B cell (primary cell): ENCODE measurements at regions not wholly inside any gene's neighbourhood (a gene's known extent, or its start where the extent isn't known, plus 50 kb on each side); places are given as distances from the start of the nearest gene placed in this dataset.
"Not testable (repeated sequence)": the region's sequence is repeated elsewhere in the genome, so short reads cannot be mapped to it uniquely, and the experiment has no call there.

Experiments
- ATAC-seq: fragments of 200-7000 bp; cut with Tn5 transposase; one replicate; pipeline ENCODE4 v1.10.0; 2021; ENCODE audit warnings: low read depth, mild to moderate bottlenecking, moderate number of reproducible peaks, moderate library complexity
- CTCF ChIA-PET: fragments of 350-600 bp; sonication (Branson Sonifier 250); formaldehyde crosslinking; loops from one replicate; lab custom pipeline; 2021; ENCODE audit warnings: antibody characterized with exemption, inconsistent platforms; lab: Charles Lee
- POLR2A ChIA-PET: fragments of 350-600 bp; sonication (Branson Sonifier 250); formaldehyde crosslinking; loops from one replicate; lab custom pipeline; 2021; ENCODE audit warnings: antibody characterized with exemption; lab: Charles Lee
- DNase-seq: peaks from one replicate; pipeline ENCODE4 v3.0.0; 2013
- H2AFZ ChIP-seq: 2 replicates; pipeline ENCODE4 v1.6.1; 2012; ENCODE audit warnings: mild to moderate bottlenecking, low read depth, low read length; ENCODE audit not compliant: insufficient read depth, poor library complexity, severe bottlenecking
- H3K27ac ChIP-seq, 2 donors: 1 replicate in 1 of 2; 2 replicates in 1 of 2; pipeline ENCODE4 v1.5.1; 2012 to 2013; ENCODE audit warnings: low read length in 2 of 2, mild to moderate bottlenecking in 2 of 2, moderate library complexity in 1 of 2
- H3K27me3 ChIP-seq, 4 experiments: fragments of 200-600 bp in 1 of 4; sonication (generic) in 1 of 4; replicated peaks in 1 of 4; 1 replicate in 2 of 4; 2 replicates in 2 of 4; pipeline versions ENCODE4 v1.6.1 to v1.7.0; 2013 to 2016; ENCODE audit warnings: low read length in 3 of 4, mild to moderate bottlenecking in 2 of 4, mixed read lengths in 1 of 4, moderate library complexity in 1 of 4; ENCODE audit not compliant: insufficient read depth in 4 of 4, control insufficient read depth in 3 of 4; ENCODE audit errors: control extremely low read depth in 1 of 4
- H3K36me3 ChIP-seq, 2 experiments: replicated peaks in 1 of 2; 1 replicate in 1 of 2; 2 replicates in 1 of 2; pipeline versions ENCODE4 v1.6.1 to v1.7.1; 2013; ENCODE audit warnings: low read length in 1 of 2; ENCODE audit not compliant: insufficient read depth in 2 of 2, control insufficient read depth in 1 of 2; ENCODE audit errors: control extremely low read depth in 1 of 2, extremely low read depth in 1 of 2
- H3K4me1 ChIP-seq, 2 donors: fragments of 200-600 bp in 1 of 2; sonication (generic) in 1 of 2; 1 replicate in 1 of 2; 2 replicates in 1 of 2; pipeline versions ENCODE4 v1.5.1 to v1.6.1; 2013 to 2017; ENCODE audit warnings: low read length in 2 of 2; ENCODE audit not compliant: control insufficient read depth in 2 of 2, insufficient read depth in 2 of 2
- H3K4me2 ChIP-seq: replicated peaks from 2 replicates; pipeline ENCODE3; 2012; ENCODE audit warnings: mild to moderate bottlenecking, low read depth, low read length; ENCODE audit not compliant: poor library complexity, severe bottlenecking
- H3K4me3 ChIP-seq, 5 experiments: fragments of 200-600 bp in 1 of 5; sonication (generic) in 1 of 5; 1 replicate in 3 of 5; 2 replicates in 2 of 5; pipeline versions ENCODE4 v1.5.1 to v1.7.0; 2011 to 2016; ENCODE audit warnings: low read length in 4 of 5, mild to moderate bottlenecking in 4 of 5, low read depth in 2 of 5, control low read depth in 1 of 5, moderate library complexity in 1 of 5; ENCODE audit not compliant: insufficient read depth in 1 of 5; ENCODE audit errors: control extremely low read depth in 1 of 5, extremely low read depth in 1 of 5
- H3K79me2 ChIP-seq: fragments of 200-600 bp; sonication (generic); one replicate; pipeline ENCODE4 v1.6.0; 2016; ENCODE audit warnings: low read length; ENCODE audit not compliant: control insufficient read depth, insufficient read depth
- H3K9ac ChIP-seq: fragments of 200-600 bp; sonication (generic); 2 replicates; pipeline ENCODE4 v1.6.1; 2017; ENCODE audit warnings: mild to moderate bottlenecking, low read length, moderate library complexity
- H3K9me3 ChIP-seq, 3 donors: one replicate each; pipeline versions ENCODE4 v1.6.1 to v1.7.1; 2013; ENCODE audit warnings: low read length in 2 of 3; ENCODE audit not compliant: control insufficient read depth in 2 of 3, insufficient read depth in 1 of 3; ENCODE audit errors: control extremely low read depth in 1 of 3
- H4K20me1 ChIP-seq: 2 replicates; pipeline ENCODE4 v1.6.0; 2012; ENCODE audit warnings: mild to moderate bottlenecking, low read length; ENCODE audit not compliant: insufficient read depth, control insufficient read depth, poor library complexity, severe bottlenecking
- H3K27ac Mint-ChIP-seq: one replicate; pipeline ENCODE4 v1.8.0; 2021; ENCODE audit warnings: mixed read lengths
- H3K27me3 Mint-ChIP-seq: one replicate; pipeline ENCODE4 v1.8.0; 2021; ENCODE audit warnings: mixed read lengths
- H3K4me1 Mint-ChIP-seq: one replicate; pipeline ENCODE4 v1.8.0; 2021; ENCODE audit warnings: mixed read lengths
- H3K4me3 Mint-ChIP-seq: one replicate; pipeline ENCODE4 v1.8.0; 2021; ENCODE audit warnings: mixed read lengths
- H3K9me3 Mint-ChIP-seq: one replicate; pipeline ENCODE4 v1.8.0; 2022; ENCODE audit warnings: mixed read lengths; ENCODE audit not compliant: insufficient read depth
- CTCF ChIP-seq: fragments of 200-600 bp; IDR thresholded peaks from one replicate; pipeline ENCODE4 v1.8.0; 2022; ENCODE audit warnings: antibody characterized with exemption, mild to moderate bottlenecking
- EZH2 ChIP-seq: IDR thresholded peaks from 2 replicates; pipeline ENCODE4 v1.6.1; 2012; ENCODE audit warnings: borderline replicate concordance, low read depth, mild to moderate bottlenecking, moderate library complexity, low read length; ENCODE audit not compliant: insufficient read depth, poor library complexity, severe bottlenecking
- WGBS: methylation state at CpG from one replicate; pipeline ENCODE4 v1.1.5; 2013; ENCODE audit warnings: missing lambda C conversion rate; ENCODE audit not compliant: insufficient coverage; 5-methylcytosine and 5-hydroxymethylcytosine counted together
- intact Hi-C: fragments of 100-400 bp; cut with micrococcal nuclease; formaldehyde crosslinking; loops from one replicate; pipeline ENCODE4 v1.10.0; 2022

- 83% methylated on average over 11 of the region's 11 CpGs for WGBS
- TF ChIP-seq EZH2 (no peak), CTCF (no peak)
- Mint-ChIP-seq H3K27ac (no peak overlapping the region), H3K4me3 (no peak overlapping the region), H3K4me1 (no peaks in the 10 kb centered on the region), H3K9me3 (no peaks in the 10 kb centered on the region), H3K27me3 (peaks cover 7% of the 10 kb centered on the region)
- no peaks in the 10 kb centered on the region for H3K27me3 ChIP-seq
- no peaks in the 10 kb centered on the region for H3K79me2 ChIP-seq
- DNase-seq = no peak
- H3K27ac ChIP-seq = no peak overlapping the region
- H3K4me3 ChIP-seq = no peak overlapping the region
- no peak overlapping the region for H2AFZ ChIP-seq
- no peak overlapping the region for H3K9ac ChIP-seq
- ATAC-seq = no peak
- no peaks in the 10 kb centered on the region for H3K36me3 ChIP-seq
- ChIA-PET CTCF (no interaction called here), POLR2A (no interaction called here)
- no peaks in the 10 kb centered on the region for H3K4me1 ChIP-seq
- no peaks in the 10 kb centered on the region for H3K9me3 ChIP-seq
- no peak overlapping the region for H3K4me2 ChIP-seq
- intact Hi-C loops = loop anchor here (5.0 kb wide), 1 partner anchor 620 kb away; no protein-coding TSS in a partner anchor
- no peaks in the 10 kb centered on the region for H4K20me1 ChIP-seq
These were observed 112.2 kb upstream of the SULF2 start for GRCh38 chr20:47897461-47897860.

GRCh38 chr20:47892681-47893080, 107.4 kb upstream of the SULF2 start:
- POLR2A ChIA-PET, H3K27ac ChIP-seq, H3K4me3 Mint-ChIP-seq, ATAC-seq, H3K4me1 ChIP-seq, DNase-seq, H3K4me2 ChIP-seq, H3K9me3 Mint-ChIP-seq, H3K4me1 Mint-ChIP-seq, H2AFZ ChIP-seq, H3K4me3 ChIP-seq, H3K79me2 ChIP-seq, CTCF ChIA-PET, H3K27me3 Mint-ChIP-seq, H3K27me3 ChIP-seq, H3K36me3 ChIP-seq, H4K20me1 ChIP-seq, H3K9me3 ChIP-seq, intact Hi-C loops, H3K9ac ChIP-seq, H3K27ac Mint-ChIP-seq: not testable (repeated sequence)
- no CpG with 5 or more reads among the region's 9 CpGs for WGBS

- ATAC-seq, CTCF ChIA-PET: not testable (repeated sequence)
These were observed 105.4 kb upstream of the SULF2 start for GRCh38 chr20:47890708-47891107.

More at GRCh38 chr20:47890708-47891107, 105.4 kb upstream of the SULF2 start:
- H3K9ac ChIP-seq, intact Hi-C loops, H3K4me1 ChIP-seq, H4K20me1 ChIP-seq, H3K4me1 Mint-ChIP-seq, H3K27me3 Mint-ChIP-seq, H3K4me3 Mint-ChIP-seq, DNase-seq, H3K36me3 ChIP-seq, H3K9me3 Mint-ChIP-seq, H3K27ac ChIP-seq, H3K4me2 ChIP-seq, H3K27me3 ChIP-seq, H3K79me2 ChIP-seq, H2AFZ ChIP-seq, H3K9me3 ChIP-seq, H3K27ac Mint-ChIP-seq, H3K4me3 ChIP-seq, POLR2A ChIA-PET: not testable (repeated sequence)
- WGBS = 97% methylated on average over 4 of the region's 5 CpGs
